ENCODE measurements at regions not wholly inside any gene's neighbourhood (a gene's known extent, or its start where the extent isn't known, plus 50 kb on each side); places are given as distances from the start of the nearest gene placed in this dataset.

DNA sequence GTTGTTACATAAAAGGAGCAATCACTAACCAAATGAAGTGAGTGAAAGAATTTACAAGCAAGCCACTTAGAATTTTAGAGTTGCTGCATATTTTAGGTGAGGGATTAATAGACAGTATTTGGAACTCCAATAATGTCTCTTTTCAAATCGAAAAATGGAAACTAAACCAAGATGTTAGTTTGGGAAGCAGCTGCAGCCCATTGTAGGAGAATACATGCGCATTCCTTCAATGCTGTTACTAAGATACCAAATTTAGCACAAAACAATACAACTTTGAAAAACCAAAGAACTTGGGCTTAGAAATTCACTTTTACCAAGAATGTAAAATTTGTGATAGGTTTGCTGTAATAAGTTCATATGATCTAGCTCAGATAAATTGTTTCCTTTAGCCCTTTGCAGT lies 411.8 kb upstream of the CDH6 start:
- TF ChIP-seq, protein P1, sequence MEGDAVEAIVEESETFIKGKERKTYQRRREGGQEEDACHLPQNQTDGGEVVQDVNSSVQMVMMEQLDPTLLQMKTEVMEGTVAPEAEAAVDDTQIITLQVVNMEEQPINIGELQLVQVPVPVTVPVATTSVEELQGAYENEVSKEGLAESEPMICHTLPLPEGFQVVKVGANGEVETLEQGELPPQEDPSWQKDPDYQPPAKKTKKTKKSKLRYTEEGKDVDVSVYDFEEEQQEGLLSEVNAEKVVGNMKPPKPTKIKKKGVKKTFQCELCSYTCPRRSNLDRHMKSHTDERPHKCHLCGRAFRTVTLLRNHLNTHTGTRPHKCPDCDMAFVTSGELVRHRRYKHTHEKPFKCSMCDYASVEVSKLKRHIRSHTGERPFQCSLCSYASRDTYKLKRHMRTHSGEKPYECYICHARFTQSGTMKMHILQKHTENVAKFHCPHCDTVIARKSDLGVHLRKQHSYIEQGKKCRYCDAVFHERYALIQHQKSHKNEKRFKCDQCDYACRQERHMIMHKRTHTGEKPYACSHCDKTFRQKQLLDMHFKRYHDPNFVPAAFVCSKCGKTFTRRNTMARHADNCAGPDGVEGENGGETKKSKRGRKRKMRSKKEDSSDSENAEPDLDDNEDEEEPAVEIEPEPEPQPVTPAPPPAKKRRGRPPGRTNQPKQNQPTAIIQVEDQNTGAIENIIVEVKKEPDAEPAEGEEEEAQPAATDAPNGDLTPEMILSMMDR (IDR thresholded peaks at IDR 0.05) = no peak
- TF ChIP-seq EP300 (IDR thresholded peaks at IDR 0.05) = no peak
- TF ChIP-seq POLR2A (IDR thresholded peaks at IDR 0.05) = no peak

Data from ovary (tissue), 3 donors.